ENCODE measurements at regions not wholly inside any gene's neighbourhood (a gene's known extent, or its start where the extent isn't known, plus 50 kb on each side); places are given as distances from the start of the nearest gene placed in this dataset.

- TF ChIP-seq CTCF (IDR thresholded peaks at IDR 0.05; ENCODE audit: insufficient read depth, low read depth, low read length), result no peak
- no peak for TF ChIP-seq EZH2 (IDR thresholded peaks at IDR 0.05; ENCODE audit: insufficient read depth, low read length)
Measured at GRCh38 chr11:28491431-28491830, 383.2 kb downstream of the METTL15 start.
